GM12878 (cell line): ENCODE measurements at regions not wholly inside any gene's neighbourhood (a gene's known extent, or its start where the extent isn't known, plus 50 kb on each side); places are given as distances from the start of the nearest gene placed in this dataset.
"Not testable (repeated sequence)": the region's sequence is repeated elsewhere in the genome, so short reads cannot be mapped to it uniquely, and the experiment has no call there.

Experiments
- ATAC-seq: fragments of 200-7000 bp; cut with Tn5 transposase; 3 replicates; pipeline ENCODE4 v1.9.1; 2020; ENCODE audit warnings: mild to moderate bottlenecking, moderate library complexity
- BruUV-seq: library from RNA; stranded (reverse); fragments of 400-500 nt; replicated peaks from 2 replicates; lab custom pipeline; 2021; lab: Mats Ljungman, UMichigan
- CTCF ChIA-PET: fragments of 300-600 bp; sonication (Branson Sonifier 250); formaldehyde crosslinking; extraction: SDS; loops from one replicate; lab custom pipeline; 2021; ENCODE audit warnings: inconsistent platforms; lab: Yijun Ruan, JAX
- POLR2A ChIA-PET: fragments of 350-600 bp; formaldehyde crosslinking; extraction: SDS; loops from one replicate; lab custom pipeline; 2021; ENCODE audit warnings: inconsistent platforms; lab: Charles Lee
- RAD21 ChIA-PET: fragments of 300-600 bp; sonication (Branson Sonifier 250); formaldehyde crosslinking; loops from one replicate; lab custom pipeline; 2023; ENCODE audit warnings: antibody characterized with exemption; ENCODE audit not compliant: unreplicated experiment; lab: Charles Lee
- SMC1A ChIA-PET: fragments of 300-600 bp; sonication (Branson Sonifier 250); formaldehyde crosslinking; loops from one replicate; lab custom pipeline; 2023; ENCODE audit not compliant: unreplicated experiment, uncharacterized antibody; lab: Charles Lee
- DNase-seq: peaks from one replicate; pipeline ENCODE4 v3.0.0-alpha.2; 2011; ENCODE audit warnings: low read depth, low spot score
- FAIRE-seq: peaks from 3 replicates; lab custom pipeline; 2011; peaks lifted over from hg19 to GRCh38; lab: Jason Lieb, UNC
- H2AFZ ChIP-seq: 2 replicates; pipeline ENCODE4 v1.6.0; 2011; ENCODE audit warnings: low read depth, low read length, control low read depth; ENCODE audit not compliant: control insufficient read depth
- H3K27ac ChIP-seq: 2 replicates; pipeline ENCODE4 v1.5.1; 2011; ENCODE audit warnings: control low read depth; ENCODE audit not compliant: control insufficient read depth, insufficient read depth
- H3K27me3 ChIP-seq, 2 experiments: replicated peaks in 1 of 2; 2 replicates each; pipeline versions ENCODE4 v1.6.0 to v1.6.1; 2011; ENCODE audit warnings: low read length in 1 of 2; ENCODE audit not compliant: control insufficient read depth in 2 of 2, insufficient read depth in 2 of 2
- H3K36me3 ChIP-seq, 2 experiments: 2 replicates each; pipeline ENCODE4 v1.5.1; 2011; ENCODE audit warnings: low read length in 1 of 2; ENCODE audit not compliant: control insufficient read depth in 2 of 2, insufficient read depth in 2 of 2
- H3K4me1 ChIP-seq: 2 replicates; pipeline ENCODE4 v1.6.1; 2011; ENCODE audit warnings: mild to moderate bottlenecking, low read length, moderate library complexity, mixed read lengths; ENCODE audit not compliant: control insufficient read depth, insufficient read depth
- H3K4me2 ChIP-seq: 2 replicates; pipeline ENCODE4 v1.6.0; 2011; ENCODE audit warnings: control low read depth; ENCODE audit not compliant: control insufficient read depth, insufficient read depth
- H3K4me3 ChIP-seq: fragments of 200-600 bp; sonication (generic); 2 replicates; pipeline ENCODE4 v1.5.1; 2016
- H3K79me2 ChIP-seq: 2 replicates; pipeline ENCODE4 v1.6.0; 2011; ENCODE audit warnings: low read length; ENCODE audit not compliant: control insufficient read depth, insufficient read depth
- H3K9ac ChIP-seq: 2 replicates; pipeline ENCODE4 v1.8.0; 2011; ENCODE audit warnings: low read length, control low read depth, mixed read lengths; ENCODE audit not compliant: control insufficient read depth, insufficient read depth
- H3K9me3 ChIP-seq: replicated peaks from 3 replicates; pipeline ENCODE4 v1.5.1; 2011; ENCODE audit warnings: mild to moderate bottlenecking, low read length; ENCODE audit not compliant: control insufficient read depth, insufficient read depth
- H4K20me1 ChIP-seq: 2 replicates; pipeline ENCODE4 v1.6.0; 2011; ENCODE audit not compliant: control insufficient read depth, insufficient read depth
- CHD2 ChIP-seq: IDR thresholded peaks from 2 replicates; pipeline ENCODE4 v1.6.1; 2011; ENCODE audit warnings: low read depth, low read length, improper control_type of control experiment, borderline replicate concordance
- SREBF2 ChIP-seq: IDR thresholded peaks from 2 replicates; pipeline ENCODE4 v1.6.1; 2012; ENCODE audit warnings: mild to moderate bottlenecking, low read length
- WGBS: methylation state at CpG from one replicate; pipeline ENCODE4 v1.1.6; 2016; ENCODE audit warnings: low lambda C conversion rate; ENCODE audit not compliant: insufficient replicate concordance, insufficient coverage; ENCODE audit errors: missing lambda C conversion rate; 5-methylcytosine and 5-hydroxymethylcytosine counted together
- in situ Hi-C: fragments of 300-500 bp; cut with MboI; formaldehyde crosslinking; loops from 9 replicates; pipeline ENCODE4 v1.14.3; 2018; ENCODE audit warnings: mixed read lengths
- intact Hi-C: fragments of 100-400 bp; cut with micrococcal nuclease; formaldehyde crosslinking; loops from one replicate; pipeline ENCODE4 v1.14.2; 2022; ENCODE audit not compliant: unreplicated experiment

- H3K4me1 ChIP-seq, H3K4me2 ChIP-seq, H3K27me3 ChIP-seq, FAIRE-seq, intact Hi-C loops, H3K9me3 ChIP-seq, BruUV-seq, DNase-seq, H3K79me2 ChIP-seq, H3K27ac ChIP-seq, RAD21 ChIA-PET, H3K36me3 ChIP-seq, CTCF ChIA-PET, H3K4me3 ChIP-seq, POLR2A ChIA-PET, H2AFZ ChIP-seq, in situ Hi-C loops, H4K20me1 ChIP-seq, H3K9ac ChIP-seq, ATAC-seq: not testable (repeated sequence)
- 38% methylated on average over 15 of the region's 15 CpGs for WGBS
- SMC1A ChIA-PET: interaction anchor here (0.7 kb wide), 1 partner anchor 599 kb away, joined by 3 read pairs; no protein-coding TSS in a partner anchor
These were observed 150.8 kb downstream of the FAM170A start for GRCh38 chr5:119780145-119780544.

- Histone ChIP-seq H3K9me3 (no peaks in the 10 kb centered on the region), H3K9ac (no peak overlapping the region), H4K20me1 (no peaks in the 10 kb centered on the region), H2AFZ (no peak overlapping the region), H3K4me3 (no peak overlapping the region), H3K4me1 (no peaks in the 10 kb centered on the region), H3K27me3 (no peaks in the 10 kb centered on the region), H3K79me2 (no peaks in the 10 kb centered on the region), H3K27ac (no peak overlapping the region), H3K4me2 (no peak overlapping the region), H3K36me3 (no peaks in the 10 kb centered on the region)
- intact Hi-C loops: no loop called here
- no peak for DNase-seq
- TF ChIP-seq SREBF2: no peak
- TF ChIP-seq CHD2: no peak
- in situ Hi-C loops: no loop called here
- POLR2A ChIA-PET: no interaction called here
- no peak for ATAC-seq
- SMC1A ChIA-PET: no interaction called here
- CTCF ChIA-PET: no interaction called here
- no TSS peak for BruUV-seq
- RAD21 ChIA-PET: no interaction called here
- FAIRE-seq: no peak
These were observed 155.7 kb downstream of the FAM170A start for GRCh38 chr5:119785057-119785456.
